Adrenal gland (tissue), 9 donors: ENCODE measurements at regions not wholly inside any gene's neighbourhood (a gene's known extent, or its start where the extent isn't known, plus 50 kb on each side); places are given as distances from the start of the nearest gene placed in this dataset.

Experiments used
- DNase-seq, 7 donors: peaks; one replicate each; pipeline ENCODE4 v3.0.0-alpha.2; 2019 to 2020
- H3K27ac ChIP-seq, 5 donors: fragments of 200-600 bp; sonication (generic) in 4 of 5; 1 replicate in 3 of 5; 2 replicates in 2 of 5; pipeline versions ENCODE4 v1.5.1 to v1.8.0; 2016 to 2020; ENCODE audit warnings: mild to moderate bottlenecking in 1 of 5
- H3K27me3 ChIP-seq: fragments of 200-600 bp; 2 replicates; pipeline ENCODE4 v1.8.0; 2021
- H3K36me3 ChIP-seq, 2 donors: fragments of 200-600 bp; replicated peaks in 1 of 2; 1 replicate in 1 of 2; 2 replicates in 1 of 2; pipeline versions ENCODE4 v1.5.1 to v1.8.0; 2018 to 2022
- H3K4me1 ChIP-seq, 2 donors: fragments of 200-600 bp; replicated peaks in 1 of 2; 1 replicate in 1 of 2; 2 replicates in 1 of 2; pipeline versions ENCODE4 v1.5.1 to v1.8.0; 2018 to 2021
- H3K4me3 ChIP-seq, 4 donors: fragments of 200-600 bp; sonication (generic) in 3 of 4; one replicate each; pipeline ENCODE4 v1.5.1; 2016 to 2018
- H3K9me3 ChIP-seq, 3 donors: fragments of 200-600 bp; sonication (generic) in 1 of 3; replicated peaks in 1 of 3; 1 replicate in 2 of 3; 2 replicates in 1 of 3; pipeline versions ENCODE4 v1.5.1 to v1.8.0; 2016 to 2021
- CTCF ChIP-seq, 6 experiments: fragments of 450-650 bp in 4 of 6; fragments of 200-600 bp in 2 of 6; sonication (generic) in 1 of 6; IDR thresholded peaks; 1 replicate in 5 of 6; 2 replicates in 1 of 6; pipeline versions ENCODE4 v1.5.1 to v1.8.0; 2016 to 2021; ENCODE audit warnings: antibody characterized with exemption in 6 of 6, mild to moderate bottlenecking in 2 of 6, moderate library complexity in 1 of 6
- POLR2A ChIP-seq, 2 donors: fragments of 450-650 bp; IDR thresholded peaks; one replicate each; pipeline ENCODE4 v1.6.1; 2017; ENCODE audit warnings: antibody characterized with exemption in 2 of 2, mild to moderate bottlenecking in 2 of 2, moderate library complexity in 1 of 2
- WGBS, 4 donors: extraction: QIAGEN DNeasy Blood & Tissue Kit in 2 of 4; methylation state at CpG; one replicate each; pipeline versions ENCODE4 v1.1.5 to v1.1.7; 2013 to 2017; 5-methylcytosine and 5-hydroxymethylcytosine counted together
- intact Hi-C, 2 donors: fragments of 100-400 bp; cut with DNase I; formaldehyde crosslinking; loops; one replicate each; pipeline versions ENCODE4 v1.14.1 to v1.15.0; 2022 to 2023
- donor health status: healthy with polysubstance abuse.
- donor health status: Bipolar disorder and iron deficiency.
- donor health status: DM: yes; HTN: yes; CAD: no.
- donor health status: DM: no; HTN: no; CAD: no.
- donor health status: DM: no; HTN: no; CAD: no.

GRCh38 chr6:105775095-105775494 is 311.0 kb upstream of the PRDM1 start:
- H3K9me3 ChIP-seq: peaks cover 0 to 4% (median 0%) of the 10 kb centered on the region in 3 donors
- H3K4me1 ChIP-seq: no peaks in the 10 kb centered on the region
- WGBS, 4 donors: 77 to 89% (median 80%) methylated on average over 1 of the region's 1 CpG
- no peaks in the 10 kb centered on the region for H3K27me3 ChIP-seq
- no peak for DNase-seq
- no peaks in the 10 kb centered on the region for H3K36me3 ChIP-seq
- TF ChIP-seq POLR2A (IDR thresholded peaks at IDR 0.05): no peak
- TF ChIP-seq CTCF (IDR thresholded peaks at IDR 0.05): no peak
- H3K27ac ChIP-seq: no peak overlapping the region
- intact Hi-C loops: no loop called here
- H3K4me3 ChIP-seq: no peak overlapping the region

DNA sequence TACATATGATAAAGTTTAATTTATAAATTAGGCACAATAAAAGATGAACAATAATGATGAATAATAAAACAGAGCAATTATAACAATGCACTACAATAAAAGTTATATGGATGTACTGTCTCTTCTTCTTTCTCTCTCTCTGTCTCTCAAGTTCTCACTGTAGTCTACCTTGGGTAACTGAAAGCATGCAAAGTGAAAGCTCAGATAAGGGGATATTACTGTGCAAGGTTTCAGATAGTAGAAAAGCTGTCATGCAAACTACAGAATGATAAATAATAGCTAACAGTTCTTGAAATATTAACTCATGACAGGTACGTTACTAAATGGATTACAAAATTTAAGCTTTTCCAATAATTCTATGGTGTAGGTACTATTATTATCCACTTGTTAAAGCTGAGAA is 311.9 kb upstream of the PRDM1 start:
- no peaks in the 10 kb centered on the region for H3K27me3 ChIP-seq
- WGBS, 4 donors: 65 to 80% (median 76%) methylated on average over 1 of the region's 1 CpG
- intact Hi-C loops: no loop called here
- TF ChIP-seq CTCF (IDR thresholded peaks at IDR 0.05): no peak
- TF ChIP-seq POLR2A (IDR thresholded peaks at IDR 0.05): no peak
- H3K4me1 ChIP-seq: no peaks in the 10 kb centered on the region
- H3K9me3 ChIP-seq: peaks cover 0 to 4% (median 0%) of the 10 kb centered on the region in 3 donors
- DNase-seq: no peak
- H3K4me3 ChIP-seq: no peak overlapping the region
- no peak overlapping the region for H3K27ac ChIP-seq
- H3K36me3 ChIP-seq: no peaks in the 10 kb centered on the region

DNA sequence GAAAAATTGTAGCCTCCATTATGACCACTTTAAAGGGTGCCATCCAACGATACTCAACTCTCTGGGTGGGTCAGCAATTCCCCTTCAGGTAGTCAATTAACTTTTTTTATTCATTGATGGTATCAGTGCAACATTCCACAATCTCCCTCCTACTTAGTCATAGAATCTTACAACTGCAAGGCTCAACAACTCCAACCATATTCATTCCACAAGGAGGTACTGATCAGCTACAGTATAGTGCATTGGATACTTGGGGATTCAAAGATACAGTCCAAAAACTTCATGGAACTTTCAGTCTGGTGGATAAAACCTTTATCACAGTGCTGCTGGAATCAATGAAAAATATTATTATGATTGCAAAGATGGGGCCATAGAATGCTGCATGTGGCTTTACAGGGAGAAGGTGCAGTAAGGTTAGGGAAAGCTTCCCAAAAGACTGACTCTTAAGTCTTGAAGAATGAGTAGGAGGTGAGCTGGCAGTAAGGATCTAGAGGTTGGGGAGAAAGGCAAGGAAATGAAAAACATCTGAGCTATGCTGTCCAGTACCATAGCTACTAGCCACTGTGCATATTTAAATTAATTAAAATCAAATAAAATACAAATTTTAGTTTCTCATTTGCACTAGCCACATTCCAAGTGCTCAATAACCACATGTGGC is 314.7 kb upstream of the PRDM1 start:
- no peak for DNase-seq
- no peak overlapping the region for H3K4me3 ChIP-seq
- no peaks in the 10 kb centered on the region for H3K27me3 ChIP-seq
- intact Hi-C loops: no loop called here
- no peaks in the 10 kb centered on the region for H3K36me3 ChIP-seq
- peaks cover 0 to 4% (median 0%) of the 10 kb centered on the region in 3 donors for H3K9me3 ChIP-seq
- H3K27ac ChIP-seq: no peak overlapping the region
- no peaks in the 10 kb centered on the region for H3K4me1 ChIP-seq
- no peak for TF ChIP-seq POLR2A (IDR thresholded peaks at IDR 0.05)
- TF ChIP-seq CTCF (IDR thresholded peaks at IDR 0.05): no peak
- 78 to 95% (median 85%) methylated on average over 1 of the region's 1 CpG for WGBS, 4 donors

DNA sequence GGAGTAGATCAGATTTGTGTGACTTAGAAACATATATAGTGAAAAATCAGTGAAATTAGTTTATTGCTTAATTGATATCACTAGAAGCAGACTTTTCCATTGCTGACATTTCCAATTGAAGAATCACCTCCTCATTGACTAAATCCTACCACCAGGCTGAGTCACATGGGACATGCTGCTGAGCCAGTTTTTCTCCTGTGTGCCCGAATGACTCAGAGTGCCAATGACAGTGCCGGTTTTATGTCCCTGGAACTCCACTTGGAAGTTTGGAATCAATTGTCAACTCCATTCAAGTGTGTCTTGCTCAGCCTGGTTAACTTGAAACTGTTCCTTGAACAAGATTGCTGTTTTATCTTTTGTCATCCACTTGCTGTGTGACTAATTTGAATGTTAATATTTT is 316.1 kb upstream of the PRDM1 start:
- peak in 5 of 7 donors; percentile 46 to 71 (median 53) for DNase-seq
- Histone ChIP-seq H3K4me1 (no peaks in the 10 kb centered on the region), H3K27ac (no peak overlapping the region), H3K9me3 (no peaks in the 10 kb centered on the region), H3K4me3 (no peak overlapping the region), H3K27me3 (no peaks in the 10 kb centered on the region), H3K36me3 (no peaks in the 10 kb centered on the region)
- TF ChIP-seq CTCF (IDR thresholded peaks at IDR 0.05): peak in 1 of 6 experiments; percentile 11
- TF ChIP-seq POLR2A (IDR thresholded peaks at IDR 0.05): no peak
- WGBS, 4 donors: 22 to 46% (median 43%) methylated on average over 2 of the region's 2 CpGs
- intact Hi-C loops: no loop called here
